HG03025 (cell line): ENCODE measurements at regions not wholly inside any gene's neighbourhood (a gene's known extent, or its start where the extent isn't known, plus 50 kb on each side); places are given as distances from the start of the nearest gene placed in this dataset.
"Not testable (repeated sequence)": the region's sequence is repeated elsewhere in the genome, so short reads cannot be mapped to it uniquely, and the experiment has no call there.

ENCODE experiments used
- ATAC-seq: cut with Tn5 transposase; IDR thresholded peaks from one replicate; pipeline ENCODE4 v1.9.1; 2021; ENCODE audit warnings: mild to moderate bottlenecking, moderate library complexity; ENCODE audit not compliant: unreplicated experiment, low FRiP score

GRCh38 chr5:27906931-27907601 is 868.7 kb upstream of the CDH9 start:
- no peak for ATAC-seq

- no peak for ATAC-seq
These were observed 868.1 kb upstream of the CDH9 start for GRCh38 chr5:27906481-27906880.

GRCh38 chr5:27900761-27901160 is 862.4 kb upstream of the CDH9 start:
- no peak for ATAC-seq

- ATAC-seq: no peak
These were observed 837.7 kb upstream of the CDH9 start for GRCh38 chr5:27876071-27876470.

GRCh38 chr5:27875148-27875547 is 836.8 kb upstream of the CDH9 start:
- no peak for ATAC-seq

DNA sequence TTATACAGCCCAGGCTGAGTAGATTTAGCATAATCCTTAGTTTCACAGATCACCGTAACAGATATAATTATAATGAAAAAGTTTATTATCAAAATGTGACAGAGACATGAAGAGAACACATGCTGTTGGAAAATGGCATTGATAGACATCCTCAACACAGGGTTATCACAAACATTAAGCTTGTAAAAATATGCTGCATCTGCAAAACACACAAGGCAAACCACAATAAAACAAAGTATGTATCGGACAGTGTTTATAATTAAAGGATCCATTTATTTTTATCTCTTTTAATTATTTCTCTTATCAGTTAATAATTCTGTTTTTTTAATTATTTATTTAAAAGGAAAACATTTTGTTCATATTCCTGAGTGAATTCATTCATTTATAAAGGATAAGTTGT is 829.9 kb upstream of the CDH9 start:
- no peak for ATAC-seq

DNA sequence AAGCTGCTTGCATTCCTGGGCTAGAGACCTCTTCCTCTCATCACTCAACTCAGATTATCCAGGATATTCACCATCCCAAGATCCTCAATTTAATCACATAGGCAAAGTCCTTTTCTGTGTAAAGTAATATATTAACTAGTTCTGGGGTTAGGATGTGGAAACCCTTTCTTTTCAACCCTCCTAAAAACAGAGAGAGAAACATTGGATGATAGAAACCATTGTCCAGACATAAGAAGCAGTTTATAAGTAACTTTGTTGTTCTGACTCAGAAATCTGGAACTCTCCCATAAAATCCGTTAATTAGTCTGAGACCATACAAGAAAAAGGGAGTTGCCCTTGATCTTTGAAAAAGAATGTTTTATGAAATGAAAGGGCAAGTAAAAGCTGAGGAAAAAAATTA is 817.1 kb upstream of the CDH9 start:
- no peak for ATAC-seq

DNA sequence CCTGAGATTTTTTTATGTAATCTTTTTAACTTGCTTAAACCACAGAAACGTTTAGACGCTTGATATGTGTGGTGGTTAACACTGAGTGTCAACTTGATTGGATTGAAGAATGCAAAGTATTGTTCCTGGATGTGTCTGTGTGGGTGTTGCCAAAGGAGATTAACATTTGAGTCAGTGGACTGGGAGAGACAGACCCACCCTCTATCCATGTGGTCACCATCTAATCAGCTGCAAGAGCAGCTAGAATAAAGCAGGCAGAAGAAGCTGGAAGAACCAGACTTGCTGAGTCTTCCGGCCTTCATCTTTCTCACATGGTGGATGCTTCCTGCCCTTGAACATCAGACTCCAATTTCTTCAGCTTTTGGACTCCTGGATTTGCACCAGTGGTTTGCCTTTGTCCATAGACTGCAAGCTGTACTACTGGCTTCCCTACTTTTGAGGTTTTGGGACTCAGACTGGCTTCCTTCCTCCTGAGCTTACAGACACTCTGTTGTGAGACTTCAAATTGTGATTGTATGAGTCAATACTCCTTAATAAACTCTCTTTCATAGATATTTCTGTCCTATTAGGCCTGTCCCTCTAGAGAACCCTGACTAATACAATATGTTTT is 816.0 kb upstream of the CDH9 start:
- ATAC-seq: no peak

- no peak for ATAC-seq
These were observed 806.9 kb upstream of the CDH9 start for GRCh38 chr5:27845248-27845647.

DNA sequence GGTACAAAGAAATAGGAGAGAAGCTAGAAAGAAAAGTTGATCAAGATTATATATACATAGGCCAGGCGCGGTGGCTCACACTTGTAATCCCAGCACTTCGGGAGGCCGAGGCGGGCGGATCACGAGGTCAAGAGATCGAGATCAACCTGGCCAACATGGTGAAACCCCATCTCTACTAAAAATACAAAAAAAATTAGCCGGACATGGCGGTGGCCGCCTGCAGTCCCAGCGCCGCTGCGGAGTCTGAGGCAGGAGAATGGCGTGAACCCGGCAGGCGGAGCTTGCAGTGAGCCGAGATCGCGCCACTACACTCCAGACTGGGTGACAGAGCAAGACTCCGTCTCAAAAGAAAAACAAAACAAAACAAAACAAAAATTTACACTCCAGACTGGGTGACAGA is 798.3 kb upstream of the CDH9 start:
- not testable (repeated sequence) for ATAC-seq

GRCh38 chr5:27832886-27833285 is 794.5 kb upstream of the CDH9 start:
- no peak for ATAC-seq

DNA sequence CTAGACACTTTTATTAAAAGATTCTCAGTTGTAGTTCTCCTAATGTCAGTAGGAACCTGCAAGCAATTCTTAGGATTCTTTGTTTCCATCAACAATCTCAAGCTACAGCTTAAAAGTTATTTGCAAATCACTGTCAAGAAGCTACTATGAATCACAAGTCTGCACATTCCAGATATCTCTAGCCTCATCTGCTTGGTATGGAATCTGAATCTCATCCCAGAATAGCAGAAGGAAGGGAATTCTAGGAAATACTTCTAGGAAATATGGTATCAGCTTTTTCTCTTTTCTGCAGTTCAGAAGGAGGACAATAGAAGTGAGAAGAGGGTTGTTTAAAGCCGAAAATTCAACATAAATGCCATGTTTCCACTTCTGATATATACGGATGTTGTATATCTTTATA is 792.2 kb upstream of the CDH9 start:
- ATAC-seq: no peak

GRCh38 chr5:27821681-27822080 is 783.3 kb upstream of the CDH9 start:
- ATAC-seq: no peak

GRCh38 chr5:27818888-27819287 is 780.5 kb upstream of the CDH9 start:
- no peak for ATAC-seq

DNA sequence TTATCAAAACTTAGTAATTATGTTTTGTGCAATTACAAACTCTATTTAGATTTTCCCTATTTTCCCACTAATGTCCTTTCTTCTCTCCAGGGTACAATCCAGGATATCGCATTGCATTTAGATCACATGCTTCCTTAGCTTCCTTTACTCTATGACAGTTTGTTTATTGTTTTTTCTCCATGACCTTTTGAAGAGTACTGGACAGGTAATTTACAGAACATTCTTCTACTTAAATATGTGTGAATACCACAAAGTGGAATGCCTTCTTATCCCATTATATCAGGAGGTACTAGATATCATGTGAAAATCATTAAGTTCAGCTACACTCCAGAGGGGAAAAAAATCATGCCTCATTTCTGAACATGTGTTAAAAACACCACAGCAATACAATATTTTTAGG is 776.6 kb upstream of the CDH9 start:
- ATAC-seq: no peak

DNA sequence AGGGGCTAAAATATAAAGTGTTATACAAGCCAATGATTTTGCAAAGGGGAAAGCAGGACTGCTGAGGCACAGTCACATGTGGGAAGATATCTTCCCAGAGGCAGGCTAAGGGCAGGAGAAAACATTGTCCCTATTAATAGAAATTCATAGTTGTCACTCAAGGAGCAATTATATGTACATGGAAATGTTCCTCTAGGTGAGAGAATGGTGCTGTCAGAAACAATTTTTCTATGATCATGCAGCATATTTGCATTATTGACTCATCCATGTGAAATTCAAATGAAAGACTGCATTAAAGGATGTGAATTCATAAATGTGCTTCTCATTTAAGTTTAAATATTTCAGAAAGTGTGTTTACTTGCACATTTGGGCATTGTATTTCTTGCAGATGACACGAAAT is 775.9 kb upstream of the CDH9 start:
- no peak for ATAC-seq

- no peak for ATAC-seq
These were observed 772.1 kb upstream of the CDH9 start for GRCh38 chr5:27810458-27810857.

GRCh38 chr5:27797220-27797619 is 758.8 kb upstream of the CDH9 start:
- no peak for ATAC-seq

DNA sequence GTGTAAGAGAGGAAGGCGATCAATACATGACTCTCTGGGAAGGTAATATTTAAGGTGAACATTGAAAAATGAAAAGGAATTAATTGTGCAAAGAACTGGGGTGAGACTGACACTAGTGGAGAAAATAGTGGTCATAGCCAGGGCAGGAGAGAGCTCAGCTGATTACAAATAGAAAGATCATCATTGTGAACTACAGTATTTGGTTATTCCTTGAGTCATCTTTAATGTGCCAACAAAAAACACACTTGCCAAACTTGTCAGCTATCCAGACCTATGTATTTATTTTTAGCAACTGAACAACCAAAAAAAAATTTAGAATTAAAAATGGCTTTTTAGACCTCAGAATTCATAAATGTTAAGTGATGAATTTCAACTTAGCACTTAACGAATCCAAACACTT is 749.8 kb upstream of the CDH9 start:
- ATAC-seq: no peak

DNA sequence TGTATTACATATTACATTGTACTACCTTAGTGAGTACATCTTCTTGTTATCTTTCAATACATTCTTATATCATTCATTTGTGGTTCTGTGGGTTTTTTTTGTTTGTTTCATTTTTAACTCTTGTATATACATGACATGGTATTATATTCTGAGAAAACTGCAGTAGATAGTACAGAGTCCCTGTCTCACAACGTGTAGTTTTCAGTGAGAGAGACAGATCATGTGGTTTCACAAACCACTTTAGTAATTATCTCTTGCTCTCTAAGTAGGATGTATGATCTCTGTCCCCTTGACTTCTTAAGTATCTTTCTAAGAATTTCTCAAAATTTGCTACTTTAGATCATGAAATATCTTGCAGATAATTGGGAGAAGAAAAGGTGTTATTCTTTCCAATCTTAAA is 745.9 kb upstream of the CDH9 start:
- ATAC-seq: no peak

DNA sequence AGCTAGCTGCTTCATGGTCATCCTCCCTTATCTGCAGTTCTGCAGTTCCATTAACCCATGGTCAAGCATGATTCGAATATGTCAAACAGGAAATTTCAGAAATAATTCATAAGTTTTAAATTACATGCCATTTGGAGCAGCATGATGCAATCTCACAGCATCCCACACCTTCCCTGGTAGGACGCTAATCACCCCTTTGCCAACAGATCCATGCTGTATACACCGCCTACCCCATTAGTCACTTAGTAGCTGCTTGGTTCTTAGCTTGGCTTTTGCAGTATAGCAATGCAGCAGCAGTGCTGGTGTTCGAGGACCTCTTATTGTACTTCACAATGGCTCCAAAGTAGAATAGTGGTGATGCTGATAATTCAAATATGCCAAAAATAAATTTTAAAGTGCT is 739.7 kb upstream of the CDH9 start:
- no peak for ATAC-seq

DNA sequence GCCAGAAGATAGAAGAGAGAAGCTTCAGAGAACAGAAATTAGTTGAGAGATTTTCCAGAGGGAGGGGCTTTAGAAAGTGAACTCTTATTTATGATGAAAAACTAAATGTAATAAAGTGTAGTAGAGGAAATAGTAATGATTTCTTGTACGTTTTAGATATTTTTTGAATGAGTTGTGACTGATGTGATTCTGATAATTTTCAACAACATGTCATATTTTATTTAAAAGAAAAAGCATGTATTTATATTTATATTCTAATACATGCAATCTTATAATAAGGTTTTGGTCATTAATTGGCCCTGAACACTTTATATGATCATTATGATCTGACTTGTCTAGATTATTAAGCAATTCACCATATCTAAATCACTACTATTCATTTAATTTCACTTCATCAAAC is 735.2 kb upstream of the CDH9 start:
- no peak for ATAC-seq

DNA sequence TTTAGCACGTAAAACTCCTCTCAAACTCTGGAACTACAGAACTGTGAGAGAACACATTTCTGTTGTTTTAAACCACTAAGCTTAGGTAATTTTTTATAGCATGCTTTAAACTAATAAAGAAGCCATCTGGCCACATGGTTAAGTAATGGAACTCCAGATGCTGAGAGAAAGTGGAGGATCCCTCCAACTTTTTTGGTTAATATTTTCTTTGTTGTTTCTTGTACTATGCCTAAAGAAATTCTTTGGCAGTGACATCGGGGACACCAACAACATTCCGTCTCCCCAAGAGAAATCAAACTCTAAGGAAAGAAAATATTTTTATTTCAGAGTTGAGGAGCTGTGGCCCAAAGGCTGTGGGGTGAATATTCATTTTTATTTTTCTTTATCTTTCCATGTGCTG is 734.8 kb upstream of the CDH9 start:
- ATAC-seq: no peak
